ENCODE measurements at regions not wholly inside any gene's neighbourhood (a gene's known extent, or its start where the extent isn't known, plus 50 kb on each side); places are given as distances from the start of the nearest gene placed in this dataset.

DNA sequence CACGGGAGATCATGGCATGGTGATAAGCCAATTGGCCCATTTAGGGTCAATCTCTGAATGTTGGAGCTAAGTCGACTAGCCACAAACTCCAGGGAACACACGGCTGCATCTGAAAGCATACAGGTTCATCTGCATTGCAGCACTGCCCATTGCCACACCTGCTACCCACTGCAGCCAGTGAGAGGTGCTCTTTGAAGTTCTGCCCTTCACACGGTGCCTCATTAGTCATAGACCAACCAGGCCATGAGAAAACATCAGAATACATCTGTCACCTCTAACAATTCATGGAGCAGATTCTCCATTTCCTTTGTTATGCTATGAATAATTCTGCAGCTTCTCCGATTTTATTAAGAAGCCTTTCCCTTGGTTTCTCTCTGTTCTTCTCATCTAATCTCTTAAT is 65.7 kb upstream of the FAM204A start:
- Mint-ChIP-seq H3K4me1 (peaks cover 18 to 23% of the 10 kb centered on the region in 2 experiments), H3K9me3 (no peaks in the 10 kb centered on the region), H3K36me3 (ENCODE audit: insufficient read depth in 1 of 3, low read depth in 3 of 3) (no peaks in the 10 kb centered on the region), H3K4me3 (no peak overlapping the region), H3K27me3 (ENCODE audit: low read depth) (peaks cover 3% of the 10 kb centered on the region), H3K27ac (no peak overlapping the region)
- WGBS (ENCODE audit: extremely low coverage, insufficient read length, low lambda C conversion rate): no CpG with 5 or more reads among the region's 5 CpGs
- H2AFZ ChIP-seq (ENCODE audit: low read length): no peak overlapping the region
- no peak overlapping the region for H2BK120ac ChIP-seq (ENCODE audit: low read depth, low read length, poor library complexity, severe bottlenecking)
- no peak overlapping the region for H2BK15ac ChIP-seq (ENCODE audit: low read depth, low read length)
- H3K9ac ChIP-seq (ENCODE audit: extremely low read depth, insufficient read length, low read length): no peak overlapping the region
- no peak overlapping the region for H3K4ac ChIP-seq (ENCODE audit: low read depth, low read length)
- no peak overlapping the region for H2BK5ac ChIP-seq (ENCODE audit: insufficient read length, low read length)
- no peak overlapping the region for H3K23ac ChIP-seq (ENCODE audit: insufficient read length, low read depth, low read length)
- H4K20me1 ChIP-seq (ENCODE audit: control insufficient read depth, insufficient read depth, insufficient read length): no peaks in the 10 kb centered on the region
- H4K91ac ChIP-seq (ENCODE audit: insufficient read length, low read depth, low read length): no peak overlapping the region
- H3K56ac ChIP-seq (ENCODE audit: insufficient read length, low read depth, low read length): no peak overlapping the region
- H3K14ac ChIP-seq (ENCODE audit: insufficient read depth, low read length): no peak overlapping the region
- no peaks in the 10 kb centered on the region for H3K79me1 ChIP-seq (ENCODE audit: insufficient read depth, low read depth, low read length, poor library complexity, severe bottlenecking)
- no peaks in the 10 kb centered on the region for H3K23me2 ChIP-seq (ENCODE audit: insufficient read length, low read depth, low read length, poor library complexity, severe bottlenecking)
- no peaks in the 10 kb centered on the region for H3K79me2 ChIP-seq (ENCODE audit: insufficient read depth, low read length)
- H3K18ac ChIP-seq (ENCODE audit: insufficient read length, low read depth, low read length): no peak overlapping the region
- H3K27me3 ChIP-seq (ENCODE audit: insufficient read depth, low read length): no peaks in the 10 kb centered on the region
- no peak overlapping the region for H2AK5ac ChIP-seq (ENCODE audit: insufficient read length, low read length)
- H3K9me3 ChIP-seq (ENCODE audit: control insufficient read depth, low read depth, low read length): no peaks in the 10 kb centered on the region
- H4K8ac ChIP-seq (replicated peaks; ENCODE audit: insufficient read length, low read depth, low read length): no peak overlapping the region
- no peak for TF ChIP-seq CTCF (conservative IDR thresholded peaks at IDR 0.05)
- peaks cover 5% of the 10 kb centered on the region; the same call in 1 of the 2 replicates for H3K4me1 ChIP-seq (ENCODE audit: insufficient read depth, low read length)
- DNase-seq: no peak
- no peak overlapping the region for H3K27ac ChIP-seq (ENCODE audit: insufficient read length, low read depth, low read length)
- no peak overlapping the region for H2BK20ac ChIP-seq (ENCODE audit: low read depth, low read length, poor library complexity, severe bottlenecking)
- H3K4me2 ChIP-seq (ENCODE audit: insufficient read depth, insufficient read length, low read length): no peak overlapping the region
- no peak overlapping the region for H4K5ac ChIP-seq (ENCODE audit: insufficient read length, low read depth, low read length)
- no peak overlapping the region for H3T11ph ChIP-seq (ENCODE audit: low read length)
- no peak overlapping the region for H2BK12ac ChIP-seq (ENCODE audit: insufficient read length, low read depth, low read length)
